ENCODE measurements at regions not wholly inside any gene's neighbourhood (a gene's known extent, or its start where the extent isn't known, plus 50 kb on each side); places are given as distances from the start of the nearest gene placed in this dataset.

GRCh38 chr2:196466581-196466980 is 172.9 kb upstream of the CCDC150 start:
- Histone ChIP-seq H3K36me3 (replicated peaks in 1 of 2; ENCODE audit: control extremely low read depth in 1 of 2, control insufficient read depth in 1 of 2, extremely low read depth in 1 of 2, insufficient read depth in 2 of 2, low read length in 1 of 2) (no peaks in the 10 kb centered on the region), H3K79me2 (ENCODE audit: control insufficient read depth, insufficient read depth, low read length) (no peaks in the 10 kb centered on the region), H2AFZ (ENCODE audit: insufficient read depth, low read depth, low read length, poor library complexity, severe bottlenecking) (no peak overlapping the region), H4K20me1 (ENCODE audit: control insufficient read depth, insufficient read depth, low read length, poor library complexity, severe bottlenecking) (no peaks in the 10 kb centered on the region), H3K4me3 (ENCODE audit: control extremely low read depth in 1 of 5, extremely low read depth in 1 of 5, insufficient read depth in 1 of 5, low read depth in 2 of 5, low read length in 4 of 5) (no peak overlapping the region), H3K9me3 (ENCODE audit: control extremely low read depth in 1 of 3, control insufficient read depth in 2 of 3, insufficient read depth in 1 of 3, low read length in 2 of 3) (peaks cover 0 to 3% (median 2%) of the 10 kb centered on the region in 3 donors), H3K27me3 (replicated peaks in 1 of 4; ENCODE audit: control extremely low read depth in 1 of 4, control insufficient read depth in 3 of 4, insufficient read depth in 4 of 4, low read length in 3 of 4) (peaks cover 0 to 6% (median 0%) of the 10 kb centered on the region in 4 experiments), H3K27ac (ENCODE audit: low read length in 2 of 2) (no peak overlapping the region), H3K9ac (ENCODE audit: low read length) (no peak overlapping the region), H3K4me1 (ENCODE audit: control insufficient read depth in 2 of 2, insufficient read depth in 2 of 2, low read length in 2 of 2) (peaks cover 0 to 4% of the 10 kb centered on the region in 2 donors), H3K4me2 (replicated peaks; ENCODE audit: low read depth, low read length, poor library complexity, severe bottlenecking) (no peak overlapping the region)
- ATAC-seq (ENCODE audit: low read depth) (no peak), DNase-seq (no peak)
- Mint-ChIP-seq H3K4me1 (peaks cover 6% of the 10 kb centered on the region), H3K4me3 (no peak overlapping the region), H3K27me3 (peaks cover 31% of the 10 kb centered on the region), H3K27ac (no peak overlapping the region), H3K9me3 (ENCODE audit: insufficient read depth) (peaks cover 5% of the 10 kb centered on the region)
- CTCF ChIA-PET = interaction anchor here (0.6 to 1.3 kb wide), 2 partner anchors 9 to 13 kb away, joined by 4 to 8 read pairs; no protein-coding TSS in a partner anchor
- WGBS (ENCODE audit: insufficient coverage) = 100% methylated on average over 1 of the region's 2 CpGs
- intact Hi-C loops (cut with micrococcal nuclease) = no loop called here
- TF ChIP-seq CTCF (IDR thresholded peaks at IDR 0.05) (no peak), EZH2 (IDR thresholded peaks at IDR 0.05; ENCODE audit: borderline replicate concordance, insufficient read depth, low read depth, low read length, poor library complexity, severe bottlenecking) (no peak)
- POLR2A ChIA-PET = interaction anchor here (0.6 kb wide), 1 partner anchor 934 kb away, joined by 3 read pairs; no protein-coding TSS in a partner anchor

- TF ChIP-seq CTCF (IDR thresholded peaks at IDR 0.05) = no peak
- TF ChIP-seq EZH2 (IDR thresholded peaks at IDR 0.05; ENCODE audit: borderline replicate concordance, insufficient read depth, low read depth, low read length, poor library complexity, severe bottlenecking) = no peak
- H3K4me1 ChIP-seq (ENCODE audit: control insufficient read depth in 2 of 2, insufficient read depth in 2 of 2, low read length in 2 of 2) = peaks cover 0 to 4% of the 10 kb centered on the region in 2 donors
- no peaks in the 10 kb centered on the region for H4K20me1 ChIP-seq (ENCODE audit: control insufficient read depth, insufficient read depth, low read length, poor library complexity, severe bottlenecking)
- no peak overlapping the region for H3K4me3 ChIP-seq (ENCODE audit: control extremely low read depth in 1 of 5, extremely low read depth in 1 of 5, insufficient read depth in 1 of 5, low read depth in 2 of 5, low read length in 4 of 5)
- peaks cover 6% of the 10 kb centered on the region for H3K4me1 Mint-ChIP-seq
- ChIA-PET POLR2A (no interaction called here), CTCF (no interaction called here)
- no peaks in the 10 kb centered on the region for H3K79me2 ChIP-seq (ENCODE audit: control insufficient read depth, insufficient read depth, low read length)
- no peak overlapping the region for H3K9ac ChIP-seq (ENCODE audit: low read length)
- H3K27ac Mint-ChIP-seq = no peak overlapping the region
- intact Hi-C loops (cut with micrococcal nuclease) = no loop called here
- no peaks in the 10 kb centered on the region for H3K9me3 ChIP-seq (ENCODE audit: control extremely low read depth in 1 of 3, control insufficient read depth in 2 of 3, insufficient read depth in 1 of 3, low read length in 2 of 3)
- ATAC-seq (ENCODE audit: low read depth) = no peak
- H3K27me3 ChIP-seq (replicated peaks in 1 of 4; ENCODE audit: control extremely low read depth in 1 of 4, control insufficient read depth in 3 of 4, insufficient read depth in 4 of 4, low read length in 3 of 4) = peaks cover 0 to 6% (median 0%) of the 10 kb centered on the region in 4 experiments
- no peak for DNase-seq
- H3K9me3 Mint-ChIP-seq (ENCODE audit: insufficient read depth) = peaks cover 2% of the 10 kb centered on the region
- H3K4me2 ChIP-seq (replicated peaks; ENCODE audit: low read depth, low read length, poor library complexity, severe bottlenecking) = no peak overlapping the region
- H2AFZ ChIP-seq (ENCODE audit: insufficient read depth, low read depth, low read length, poor library complexity, severe bottlenecking) = no peak overlapping the region
- no peak overlapping the region for H3K27ac ChIP-seq (ENCODE audit: low read length in 2 of 2)
- H3K27me3 Mint-ChIP-seq = peaks cover 26% of the 10 kb centered on the region
- no peak overlapping the region for H3K4me3 Mint-ChIP-seq
- WGBS (ENCODE audit: insufficient coverage) = 100% methylated on average over 1 of the region's 3 CpGs
- H3K36me3 ChIP-seq (replicated peaks in 1 of 2; ENCODE audit: control extremely low read depth in 1 of 2, control insufficient read depth in 1 of 2, extremely low read depth in 1 of 2, insufficient read depth in 2 of 2, low read length in 1 of 2) = no peaks in the 10 kb centered on the region
Measured at GRCh38 chr2:196468394-196468793, 171.1 kb upstream of the CCDC150 start.
